WTC11 (cell line): ENCODE measurements at regions not wholly inside any gene's neighbourhood (a gene's known extent, or its start where the extent isn't known, plus 50 kb on each side); places are given as distances from the start of the nearest gene placed in this dataset.
"Not testable (repeated sequence)": the region's sequence is repeated elsewhere in the genome, so short reads cannot be mapped to it uniquely, and the experiment has no call there.

ENCODE experiments used
- ZNF138 ChIP-seq: sonication (generic); formaldehyde crosslinking; conservative IDR thresholded peaks from 2 replicates; pipeline ENCODE4 v1.8.1; 2022; ENCODE audit warnings: mild to moderate bottlenecking, moderate library complexity, missing genetic modification reagents
- TF ChIP-seq, protein P1 (sequence below): fragments of 200-600 bp; IDR thresholded peaks from 2 replicates; pipeline ENCODE4 v1.8.0; 2022; ENCODE audit warnings: antibody characterized with exemption

DNA sequence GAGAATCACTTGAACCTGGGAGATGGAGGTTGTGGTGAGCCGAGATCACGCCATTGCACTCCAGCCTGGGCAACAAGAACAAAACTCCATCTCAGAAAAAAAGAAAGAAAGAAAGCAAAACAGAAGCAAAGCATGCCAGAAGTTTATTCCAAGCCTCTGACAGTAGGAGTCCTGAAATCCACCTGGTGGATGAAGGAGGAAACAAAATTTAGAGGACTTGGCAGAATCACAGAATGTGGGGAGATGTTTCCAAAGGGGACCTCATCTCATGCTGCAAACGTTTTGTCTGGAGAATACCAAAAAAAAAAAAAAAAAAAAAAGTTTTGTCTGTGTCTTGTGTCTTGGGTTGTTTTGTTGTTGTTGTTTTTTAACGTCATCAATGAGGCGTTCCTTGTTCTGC, 141.1 kb upstream of the RRN3 start:
- TF ChIP-seq, protein P1, sequence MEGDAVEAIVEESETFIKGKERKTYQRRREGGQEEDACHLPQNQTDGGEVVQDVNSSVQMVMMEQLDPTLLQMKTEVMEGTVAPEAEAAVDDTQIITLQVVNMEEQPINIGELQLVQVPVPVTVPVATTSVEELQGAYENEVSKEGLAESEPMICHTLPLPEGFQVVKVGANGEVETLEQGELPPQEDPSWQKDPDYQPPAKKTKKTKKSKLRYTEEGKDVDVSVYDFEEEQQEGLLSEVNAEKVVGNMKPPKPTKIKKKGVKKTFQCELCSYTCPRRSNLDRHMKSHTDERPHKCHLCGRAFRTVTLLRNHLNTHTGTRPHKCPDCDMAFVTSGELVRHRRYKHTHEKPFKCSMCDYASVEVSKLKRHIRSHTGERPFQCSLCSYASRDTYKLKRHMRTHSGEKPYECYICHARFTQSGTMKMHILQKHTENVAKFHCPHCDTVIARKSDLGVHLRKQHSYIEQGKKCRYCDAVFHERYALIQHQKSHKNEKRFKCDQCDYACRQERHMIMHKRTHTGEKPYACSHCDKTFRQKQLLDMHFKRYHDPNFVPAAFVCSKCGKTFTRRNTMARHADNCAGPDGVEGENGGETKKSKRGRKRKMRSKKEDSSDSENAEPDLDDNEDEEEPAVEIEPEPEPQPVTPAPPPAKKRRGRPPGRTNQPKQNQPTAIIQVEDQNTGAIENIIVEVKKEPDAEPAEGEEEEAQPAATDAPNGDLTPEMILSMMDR = not testable (repeated sequence)
- TF ChIP-seq ZNF138 = not testable (repeated sequence)
